ENCODE measurements at regions not wholly inside any gene's neighbourhood (a gene's known extent, or its start where the extent isn't known, plus 50 kb on each side); places are given as distances from the start of the nearest gene placed in this dataset.

GRCh38 chr1:209256766-209257350 lies 326.7 kb upstream of the CAMK1G start:
- H3K27ac ChIP-seq (ENCODE audit: low read length): no peak overlapping the region
- H2AFZ ChIP-seq (ENCODE audit: low read length): no peak overlapping the region
- H3K9me3 ChIP-seq (replicated peaks; ENCODE audit: insufficient read depth, low read length): no peaks in the 10 kb centered on the region
- H3K4me3 ChIP-seq (ENCODE audit: low read length): no peak overlapping the region
- no peaks in the 10 kb centered on the region for H3K79me2 ChIP-seq (ENCODE audit: low read length)
- no peak for DNase-seq
- TF ChIP-seq EZH2phosphoT487 (IDR thresholded peaks at IDR 0.05; ENCODE audit: low read length) (no peak), EZH2 (optimal IDR thresholded peaks at IDR 0.05; ENCODE audit: low read depth, low read length) (no peak)
- TF ChIP-seq, protein P1, sequence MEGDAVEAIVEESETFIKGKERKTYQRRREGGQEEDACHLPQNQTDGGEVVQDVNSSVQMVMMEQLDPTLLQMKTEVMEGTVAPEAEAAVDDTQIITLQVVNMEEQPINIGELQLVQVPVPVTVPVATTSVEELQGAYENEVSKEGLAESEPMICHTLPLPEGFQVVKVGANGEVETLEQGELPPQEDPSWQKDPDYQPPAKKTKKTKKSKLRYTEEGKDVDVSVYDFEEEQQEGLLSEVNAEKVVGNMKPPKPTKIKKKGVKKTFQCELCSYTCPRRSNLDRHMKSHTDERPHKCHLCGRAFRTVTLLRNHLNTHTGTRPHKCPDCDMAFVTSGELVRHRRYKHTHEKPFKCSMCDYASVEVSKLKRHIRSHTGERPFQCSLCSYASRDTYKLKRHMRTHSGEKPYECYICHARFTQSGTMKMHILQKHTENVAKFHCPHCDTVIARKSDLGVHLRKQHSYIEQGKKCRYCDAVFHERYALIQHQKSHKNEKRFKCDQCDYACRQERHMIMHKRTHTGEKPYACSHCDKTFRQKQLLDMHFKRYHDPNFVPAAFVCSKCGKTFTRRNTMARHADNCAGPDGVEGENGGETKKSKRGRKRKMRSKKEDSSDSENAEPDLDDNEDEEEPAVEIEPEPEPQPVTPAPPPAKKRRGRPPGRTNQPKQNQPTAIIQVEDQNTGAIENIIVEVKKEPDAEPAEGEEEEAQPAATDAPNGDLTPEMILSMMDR (IDR thresholded peaks at IDR 0.05; ENCODE audit: low read length): no peak
- no peak overlapping the region for H3K9ac ChIP-seq (ENCODE audit: low read length)
- no peaks in the 10 kb centered on the region for H3K4me1 ChIP-seq (ENCODE audit: low read length)
- H3K9me2 ChIP-seq (replicated peaks; ENCODE audit: insufficient read depth, low read length): no peaks in the 10 kb centered on the region
- no peaks in the 10 kb centered on the region for H4K20me1 ChIP-seq (ENCODE audit: insufficient read depth, low read length)
- H3F3A ChIP-seq (ENCODE audit: insufficient read depth, low read length): no peaks in the 10 kb centered on the region
- H3K36me3 ChIP-seq (replicated peaks; ENCODE audit: insufficient read depth, low read length): no peaks in the 10 kb centered on the region
- H3K4me2 ChIP-seq (ENCODE audit: low read depth, low read length): no peak overlapping the region
- H3K27me3 ChIP-seq (replicated peaks; ENCODE audit: insufficient read depth, low read length): no peaks in the 10 kb centered on the region

GRCh38 chr1:209257454-209257853 lies 326.1 kb upstream of the CAMK1G start:
- Histone ChIP-seq H3K27me3 (replicated peaks; ENCODE audit: insufficient read depth, low read length) (no peaks in the 10 kb centered on the region), H3K4me3 (ENCODE audit: low read length) (no peak overlapping the region), H3K79me2 (ENCODE audit: low read length) (no peaks in the 10 kb centered on the region), H3K27ac (ENCODE audit: low read length) (no peak overlapping the region), H3K36me3 (replicated peaks; ENCODE audit: insufficient read depth, low read length) (no peaks in the 10 kb centered on the region), H3F3A (ENCODE audit: insufficient read depth, low read length) (no peaks in the 10 kb centered on the region), H3K9me3 (replicated peaks; ENCODE audit: insufficient read depth, low read length) (no peaks in the 10 kb centered on the region), H3K4me1 (ENCODE audit: low read length) (no peaks in the 10 kb centered on the region), H3K9ac (ENCODE audit: low read length) (no peak overlapping the region), H4K20me1 (ENCODE audit: insufficient read depth, low read length) (no peaks in the 10 kb centered on the region), H2AFZ (ENCODE audit: low read length) (no peak overlapping the region), H3K4me2 (ENCODE audit: low read depth, low read length) (no peak overlapping the region), H3K9me2 (replicated peaks; ENCODE audit: insufficient read depth, low read length) (no peaks in the 10 kb centered on the region)
- no peak for DNase-seq
- TF ChIP-seq EZH2 (optimal IDR thresholded peaks at IDR 0.05; ENCODE audit: low read depth, low read length) (no peak), EZH2phosphoT487 (IDR thresholded peaks at IDR 0.05; ENCODE audit: low read length) (no peak)
- TF ChIP-seq, protein P1 (IDR thresholded peaks at IDR 0.05; ENCODE audit: low read length): no peak

DNA sequence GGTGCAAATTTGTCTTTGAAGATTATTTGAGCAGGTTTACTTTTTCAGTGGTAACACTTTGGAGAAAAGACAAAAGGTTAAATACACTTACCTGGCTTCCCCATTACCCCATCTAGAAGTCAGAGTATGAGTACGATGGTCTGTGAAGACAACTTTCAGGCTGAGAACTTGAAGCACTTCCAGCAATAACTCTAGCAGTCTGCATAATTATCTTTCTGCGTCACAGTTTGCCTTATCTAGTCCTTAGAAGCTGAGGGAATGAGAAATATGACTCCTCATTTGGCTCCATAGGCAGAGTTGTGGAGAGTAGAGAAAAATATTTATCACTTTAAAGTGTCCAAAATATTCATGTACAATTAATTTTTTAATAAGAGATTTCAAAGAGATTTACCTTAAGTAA lies 323.4 kb upstream of the CAMK1G start:
- H3K9me3 ChIP-seq (replicated peaks; ENCODE audit: insufficient read depth, low read length): no peaks in the 10 kb centered on the region
- H3K27me3 ChIP-seq (replicated peaks; ENCODE audit: insufficient read depth, low read length): no peaks in the 10 kb centered on the region
- H3K4me3 ChIP-seq (ENCODE audit: low read length): no peak overlapping the region
- no peak for DNase-seq
- no peak overlapping the region for H3K27ac ChIP-seq (ENCODE audit: low read length)
- H3K79me2 ChIP-seq (ENCODE audit: low read length): no peaks in the 10 kb centered on the region
- H3K9ac ChIP-seq (ENCODE audit: low read length): no peak overlapping the region
- no peak for TF ChIP-seq EZH2phosphoT487 (IDR thresholded peaks at IDR 0.05; ENCODE audit: low read length)
- TF ChIP-seq EZH2 (optimal IDR thresholded peaks at IDR 0.05; ENCODE audit: low read depth, low read length): no peak
- TF ChIP-seq, protein P1 (IDR thresholded peaks at IDR 0.05; ENCODE audit: low read length): no peak
- no peak overlapping the region for H2AFZ ChIP-seq (ENCODE audit: low read length)
- no peaks in the 10 kb centered on the region for H4K20me1 ChIP-seq (ENCODE audit: insufficient read depth, low read length)
- H3F3A ChIP-seq (ENCODE audit: insufficient read depth, low read length): no peaks in the 10 kb centered on the region
- H3K4me2 ChIP-seq (ENCODE audit: low read depth, low read length): no peak overlapping the region
- H3K36me3 ChIP-seq (replicated peaks; ENCODE audit: insufficient read depth, low read length): no peaks in the 10 kb centered on the region
- H3K4me1 ChIP-seq (ENCODE audit: low read length): no peaks in the 10 kb centered on the region
- no peaks in the 10 kb centered on the region for H3K9me2 ChIP-seq (replicated peaks; ENCODE audit: insufficient read depth, low read length)

Measured in MM.1S (cell line).